ENCODE measurements at regions not wholly inside any gene's neighbourhood (a gene's known extent, or its start where the extent isn't known, plus 50 kb on each side); places are given as distances from the start of the nearest gene placed in this dataset.

- WGBS (ENCODE audit: insufficient coverage, insufficient replicate concordance, low lambda C conversion rate, missing lambda C conversion rate), result 83% methylated on average over 3 of the region's 3 CpGs
- intact Hi-C loops (cut with micrococcal nuclease; ENCODE audit: unreplicated experiment), result no loop called here
- DNase-seq (ENCODE audit: low read depth, low spot score) (no peak), FAIRE-seq (no peak), ATAC-seq (no peak)
- H3K9ac ChIP-seq (ENCODE audit: control insufficient read depth, insufficient read depth, low read length), result no peak overlapping the region
- CTCF ChIA-PET, result no interaction called here
- TF ChIP-seq IRF3 (IDR thresholded peaks at IDR 0.05) (no peak), NFYB (IDR thresholded peaks at IDR 0.05; ENCODE audit: insufficient read depth, low read depth, low read length) (no peak), RELA (IDR thresholded peaks at IDR 0.05; ENCODE audit: borderline replicate concordance, partially characterized antibody) (no peak), ZNF207 (IDR thresholded peaks at IDR 0.05; ENCODE audit: borderline replicate concordance) (no peak), BRCA1 (IDR thresholded peaks at IDR 0.05; ENCODE audit: low read depth, low read length) (no peak), FOXM1 (IDR thresholded peaks at IDR 0.05; ENCODE audit: low read depth, low read length) (no peak)
- POLR2A ChIA-PET, result no interaction called here
- H3K4me3 ChIP-seq, result no peak overlapping the region
- no peaks in the 10 kb centered on the region for H3K4me1 ChIP-seq (ENCODE audit: control insufficient read depth, insufficient read depth, low read length)
- no peaks in the 10 kb centered on the region for H3K36me3 ChIP-seq (ENCODE audit: control insufficient read depth in 2 of 2, insufficient read depth in 2 of 2, low read length in 1 of 2)
- H2AFZ ChIP-seq (ENCODE audit: control insufficient read depth, low read depth, low read length), result no peak overlapping the region
- no peak overlapping the region for H3K27ac ChIP-seq (ENCODE audit: control insufficient read depth, insufficient read depth)
- SMC1A ChIA-PET (ENCODE audit: uncharacterized antibody, unreplicated experiment), result no interaction called here
- H3K4me2 ChIP-seq (ENCODE audit: control insufficient read depth, insufficient read depth), result no peak overlapping the region
- no peaks in the 10 kb centered on the region for H3K27me3 ChIP-seq (replicated peaks in 1 of 2; ENCODE audit: control insufficient read depth in 2 of 2, insufficient read depth in 2 of 2, low read length in 1 of 2)
- no TSS peak for BruUV-seq (replicated peaks)
- in situ Hi-C loops (cut with MboI), result no loop called here
- no peaks in the 10 kb centered on the region for H4K20me1 ChIP-seq (ENCODE audit: control insufficient read depth, insufficient read depth)
- H3K79me2 ChIP-seq (ENCODE audit: control insufficient read depth, insufficient read depth, low read length), result no peaks in the 10 kb centered on the region
- H3K9me3 ChIP-seq (replicated peaks; ENCODE audit: control insufficient read depth, insufficient read depth, low read length), result no peaks in the 10 kb centered on the region
- RAD21 ChIA-PET (ENCODE audit: unreplicated experiment), result no interaction called here
Observed at GRCh38 chr5:84590629-84591028, 205.9 kb upstream of the EDIL3 start.

- 0% methylated on average over 1 of the region's 1 CpG for WGBS (ENCODE audit: insufficient coverage, insufficient replicate concordance, low lambda C conversion rate, missing lambda C conversion rate)
- Histone ChIP-seq H3K4me2 (ENCODE audit: control insufficient read depth, insufficient read depth) (no peak overlapping the region), H3K79me2 (ENCODE audit: control insufficient read depth, insufficient read depth, low read length) (no peaks in the 10 kb centered on the region), H3K9me3 (replicated peaks; ENCODE audit: control insufficient read depth, insufficient read depth, low read length) (no peaks in the 10 kb centered on the region), H3K27me3 (replicated peaks in 1 of 2; ENCODE audit: control insufficient read depth in 2 of 2, insufficient read depth in 2 of 2, low read length in 1 of 2) (no peaks in the 10 kb centered on the region), H4K20me1 (ENCODE audit: control insufficient read depth, insufficient read depth) (no peaks in the 10 kb centered on the region), H3K4me1 (ENCODE audit: control insufficient read depth, insufficient read depth, low read length) (no peaks in the 10 kb centered on the region), H3K4me3 (no peak overlapping the region), H2AFZ (ENCODE audit: control insufficient read depth, low read depth, low read length) (no peak overlapping the region), H3K27ac (ENCODE audit: control insufficient read depth, insufficient read depth) (no peak overlapping the region), H3K36me3 (ENCODE audit: control insufficient read depth in 2 of 2, insufficient read depth in 2 of 2, low read length in 1 of 2) (no peaks in the 10 kb centered on the region), H3K9ac (ENCODE audit: control insufficient read depth, insufficient read depth, low read length) (no peak overlapping the region)
- ChIA-PET RAD21 (ENCODE audit: unreplicated experiment) (no interaction called here), CTCF (no interaction called here), SMC1A (ENCODE audit: uncharacterized antibody, unreplicated experiment) (no interaction called here), POLR2A (no interaction called here)
- TF ChIP-seq SKIL (IDR thresholded peaks at IDR 0.05; ENCODE audit: low read depth, poor library complexity, severe bottlenecking), result no peak
- BruUV-seq (replicated peaks), result no TSS peak
- no peak for DNase-seq (ENCODE audit: low read depth, low spot score)
- in situ Hi-C loops (cut with MboI) (no loop called here), intact Hi-C loops (cut with micrococcal nuclease; ENCODE audit: unreplicated experiment) (no loop called here)
- no peak for ATAC-seq
- FAIRE-seq, result no peak
Observed at GRCh38 chr5:84589926-84590325, 205.2 kb upstream of the EDIL3 start.
